Dedifferentiated amniotic fluid mesenchymal stem cell (primary cell): ENCODE measurements at regions not wholly inside any gene's neighbourhood (a gene's known extent, or its start where the extent isn't known, plus 50 kb on each side); places are given as distances from the start of the nearest gene placed in this dataset.

Source experiments
- DNase-seq: peaks from one replicate; pipeline ENCODE4 v3.0.0-alpha.2; 2016; ENCODE audit errors: extremely low spot score

- DNase-seq, result no peak
Measured at GRCh38 chr2:172358691-172359556, 68.5 kb upstream of the ITGA6 start.

DNA sequence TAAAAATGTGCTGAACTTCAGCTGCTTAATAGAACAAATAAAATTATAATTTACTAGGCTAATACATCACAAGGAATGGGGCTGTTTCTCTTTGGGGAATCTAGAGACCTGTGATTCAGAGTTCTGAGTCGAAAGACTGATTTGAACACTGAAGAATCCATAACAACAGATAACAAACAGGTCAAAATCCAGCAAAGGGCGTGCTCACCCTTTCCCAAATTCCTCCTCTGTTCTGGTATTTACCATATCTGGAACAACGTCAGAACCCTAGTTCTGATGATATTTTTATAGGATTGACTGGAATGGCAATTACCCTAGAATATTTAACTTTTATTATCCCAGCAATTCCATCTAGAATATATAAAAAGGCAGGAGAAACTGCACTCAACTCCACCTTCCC, 66.0 kb upstream of the ITGA6 start:
- no peak for DNase-seq

GRCh38 chr2:172361840-172362239, 65.5 kb upstream of the ITGA6 start:
- DNase-seq, result no peak

GRCh38 chr2:172364261-172364660, 63.1 kb upstream of the ITGA6 start:
- no peak for DNase-seq

DNA sequence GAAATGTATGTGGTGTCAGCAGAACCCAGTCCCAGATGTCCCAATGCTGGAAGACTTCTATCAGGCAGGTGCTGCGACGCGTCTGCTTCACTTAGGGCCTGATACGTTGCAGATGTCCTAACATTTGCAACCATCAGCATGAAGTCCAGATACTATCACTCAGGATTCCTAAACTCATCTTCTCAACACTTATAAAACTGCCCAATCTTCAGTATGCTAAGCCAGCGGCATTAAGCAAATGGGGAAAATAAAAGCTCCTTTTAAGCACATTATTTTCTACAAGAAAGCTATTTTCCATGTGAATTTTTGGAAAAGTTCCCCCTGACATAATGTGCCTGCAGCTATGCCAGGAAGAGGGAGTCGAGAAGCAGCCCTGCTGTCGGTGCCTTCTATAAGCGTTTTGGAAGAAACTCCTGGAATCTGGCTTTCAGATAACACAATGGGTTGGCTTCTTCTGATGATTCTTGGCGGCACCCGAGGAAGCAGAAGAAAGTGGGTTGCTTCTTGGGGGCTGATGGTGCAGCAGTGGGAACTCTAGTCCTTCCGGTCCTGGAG, 60.7 kb upstream of the ITGA6 start:
- DNase-seq, result no peak

GRCh38 chr2:172370821-172371455, 56.4 kb upstream of the ITGA6 start:
- no peak for DNase-seq

DNA sequence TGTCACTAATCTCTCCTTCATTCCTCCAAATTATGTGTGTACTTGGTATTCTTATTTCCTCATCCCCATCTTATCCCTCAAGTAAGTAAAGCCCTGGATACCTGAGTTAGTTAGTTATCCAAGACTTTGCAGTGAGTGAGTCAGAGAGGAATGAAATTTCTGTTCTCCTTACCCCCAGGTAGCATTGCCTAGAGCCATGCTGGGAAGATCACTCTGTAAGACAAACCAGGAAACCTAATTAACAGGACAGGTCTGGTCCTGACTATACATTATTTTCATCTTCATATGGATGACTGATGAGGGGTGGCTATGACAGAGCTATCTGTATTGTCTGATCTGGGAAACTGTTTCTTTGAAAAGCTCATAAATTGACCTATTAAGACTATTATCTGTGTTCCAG, 55.0 kb upstream of the ITGA6 start:
- DNase-seq, result no peak

DNA sequence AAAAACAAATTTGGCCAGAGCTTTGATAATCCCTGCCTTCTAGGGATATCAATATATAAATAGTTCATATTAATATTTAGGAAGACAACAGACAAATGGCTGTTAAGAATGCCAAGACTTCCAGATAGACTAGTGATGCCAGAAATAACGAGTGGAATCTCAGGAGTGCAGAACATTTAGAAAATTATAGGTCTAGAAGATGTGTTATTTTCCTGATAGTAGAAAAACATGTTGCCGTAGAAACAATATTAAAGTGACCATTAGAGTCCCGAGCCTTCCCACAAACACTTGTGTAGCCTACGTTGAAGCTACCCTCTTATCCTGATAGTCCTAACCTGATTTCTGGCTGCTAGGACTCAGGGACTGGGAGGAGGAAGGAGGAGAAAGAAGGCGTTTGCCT, 54.3 kb upstream of the ITGA6 start:
- no peak for DNase-seq

GRCh38 chr2:172373766-172374165, 53.6 kb upstream of the ITGA6 start:
- no peak for DNase-seq

- no peak for DNase-seq
Measured at GRCh38 chr2:172374318-172375240, 52.8 kb upstream of the ITGA6 start.

DNA sequence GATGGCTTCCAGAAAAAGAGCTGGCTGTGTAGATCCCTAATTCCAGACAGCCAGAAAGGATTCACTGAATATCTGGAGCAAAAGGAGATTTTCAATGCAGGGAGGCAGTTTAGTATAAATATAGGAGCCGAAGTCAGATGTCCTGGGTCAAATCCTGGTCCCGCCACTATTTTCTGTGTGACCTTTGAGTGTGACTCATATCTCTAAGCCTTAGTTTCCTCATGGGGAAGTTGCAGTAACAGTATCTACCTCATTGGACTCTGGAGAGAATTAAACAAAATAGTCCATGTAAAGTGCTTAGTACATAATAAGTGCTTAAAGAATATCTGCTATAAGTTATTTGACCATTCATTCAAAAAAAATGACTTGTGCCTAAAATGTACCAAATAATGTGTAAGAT, 52.1 kb upstream of the ITGA6 start:
- DNase-seq, result no peak

- DNase-seq, result no peak
Measured at GRCh38 chr2:172376016-172376415, 51.4 kb upstream of the ITGA6 start.

DNA sequence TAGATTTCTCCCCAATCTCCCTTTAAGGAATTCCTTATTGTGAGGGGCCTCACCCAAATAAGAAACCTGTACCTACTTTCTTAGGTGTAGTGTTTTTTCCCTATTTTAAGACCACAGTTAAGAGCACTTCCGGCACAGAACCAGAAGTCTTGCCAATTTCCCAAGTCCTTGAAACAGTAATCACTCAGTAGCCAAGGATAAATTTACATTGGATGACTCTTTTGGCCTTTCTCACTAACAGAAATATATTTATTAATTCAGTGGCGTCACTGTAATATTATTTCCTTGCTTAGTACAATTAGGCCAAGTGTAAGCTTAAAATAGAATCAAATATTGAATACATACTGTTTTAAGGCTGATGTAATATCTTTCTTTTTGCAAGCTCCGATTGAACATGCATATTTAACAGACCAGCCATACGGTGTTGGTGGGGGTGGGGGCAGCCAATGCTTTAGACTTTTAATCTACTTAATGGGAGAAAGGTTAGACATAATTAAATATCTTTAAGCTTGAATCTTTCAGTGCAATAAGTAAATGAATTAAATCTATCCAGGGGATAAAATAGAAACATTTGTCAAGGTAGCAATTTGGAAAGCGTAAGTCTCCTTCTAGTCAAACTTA, 50.8 kb upstream of the ITGA6 start:
- no peak for DNase-seq

DNA sequence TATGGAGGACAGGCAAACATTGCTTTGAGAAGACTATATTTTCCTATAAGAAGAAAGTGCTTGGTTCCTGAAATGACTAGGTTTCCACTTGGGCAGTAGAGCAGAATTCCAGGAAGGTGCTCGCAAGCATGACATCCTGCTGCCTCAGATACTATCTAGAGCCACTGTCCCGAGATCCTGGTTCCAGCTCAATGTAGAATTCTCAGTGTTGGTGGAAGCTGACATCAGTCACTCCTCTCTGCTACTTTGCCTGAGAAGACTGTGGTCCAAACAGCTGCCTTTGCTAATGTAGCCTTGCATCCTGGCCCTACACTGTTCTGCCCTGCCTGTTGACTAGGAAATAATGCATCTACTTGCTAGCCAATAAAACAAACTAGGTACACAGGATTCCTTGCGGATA, 50.0 kb upstream of the ITGA6 start:
- no peak for DNase-seq
